ENCODE measurements at regions not wholly inside any gene's neighbourhood (a gene's known extent, or its start where the extent isn't known, plus 50 kb on each side); places are given as distances from the start of the nearest gene placed in this dataset.

- no peak for DNase-seq (ENCODE audit: low read depth)
- H3K27me3 ChIP-seq (ENCODE audit: control insufficient read depth, insufficient read depth, low read length): no peaks in the 10 kb centered on the region
- TF ChIP-seq CTCF (IDR thresholded peaks at IDR 0.05; ENCODE audit: insufficient read depth, low read length, poor library complexity, severe bottlenecking): no peak
- H3K4me3 ChIP-seq (ENCODE audit: low read depth, low read length): no peak overlapping the region
- H3K36me3 ChIP-seq (ENCODE audit: control insufficient read depth, insufficient read depth, low read length): no peaks in the 10 kb centered on the region
These were observed 603.1 kb upstream of the MGMT start for GRCh38 chr10:128863823-128864405.

- no peak for TF ChIP-seq CTCF (IDR thresholded peaks at IDR 0.05; ENCODE audit: insufficient read depth, low read length, poor library complexity, severe bottlenecking)
- Histone ChIP-seq H3K4me3 (ENCODE audit: low read depth, low read length) (no peak overlapping the region), H3K36me3 (ENCODE audit: control insufficient read depth, insufficient read depth, low read length) (no peaks in the 10 kb centered on the region), H3K27me3 (ENCODE audit: control insufficient read depth, insufficient read depth, low read length) (no peaks in the 10 kb centered on the region)
- no peak for DNase-seq (ENCODE audit: low read depth)
These were observed 602.3 kb upstream of the MGMT start for GRCh38 chr10:128864554-128865295.

- TF ChIP-seq CTCF (IDR thresholded peaks at IDR 0.05; ENCODE audit: insufficient read depth, low read length, poor library complexity, severe bottlenecking): no peak
- DNase-seq (ENCODE audit: low read depth): no peak
- no peaks in the 10 kb centered on the region for H3K36me3 ChIP-seq (ENCODE audit: control insufficient read depth, insufficient read depth, low read length)
These were observed 601.4 kb upstream of the MGMT start for GRCh38 chr10:128865436-128866195.

GRCh38 chr10:128866551-128866950 is 600.5 kb upstream of the MGMT start:
- no peak for DNase-seq (ENCODE audit: low read depth)
- H3K4me3 ChIP-seq (ENCODE audit: low read depth, low read length): no peak overlapping the region
- no peak for TF ChIP-seq CTCF (IDR thresholded peaks at IDR 0.05; ENCODE audit: insufficient read depth, low read length, poor library complexity, severe bottlenecking)
- H3K36me3 ChIP-seq (ENCODE audit: control insufficient read depth, insufficient read depth, low read length): no peaks in the 10 kb centered on the region
- H3K27me3 ChIP-seq (ENCODE audit: control insufficient read depth, insufficient read depth, low read length): no peaks in the 10 kb centered on the region

More at GRCh38 chr10:128865436-128866195, 601.4 kb upstream of the MGMT start:
- Histone ChIP-seq H3K4me3 (ENCODE audit: low read depth, low read length) (no peak overlapping the region), H3K27me3 (ENCODE audit: control insufficient read depth, insufficient read depth, low read length) (no peaks in the 10 kb centered on the region)

- DNase-seq (ENCODE audit: low read depth): no peak
- no peak overlapping the region for H3K4me3 ChIP-seq (ENCODE audit: low read depth, low read length)
- H3K36me3 ChIP-seq (ENCODE audit: control insufficient read depth, insufficient read depth, low read length): no peaks in the 10 kb centered on the region
- no peaks in the 10 kb centered on the region for H3K27me3 ChIP-seq (ENCODE audit: control insufficient read depth, insufficient read depth, low read length)
- TF ChIP-seq CTCF (IDR thresholded peaks at IDR 0.05; ENCODE audit: insufficient read depth, low read length, poor library complexity, severe bottlenecking): no peak
These were observed 599.8 kb upstream of the MGMT start for GRCh38 chr10:128867210-128867609.

All from kidney epithelial cell (primary cell).